ENCODE measurements at regions not wholly inside any gene's neighbourhood (a gene's known extent, or its start where the extent isn't known, plus 50 kb on each side); places are given as distances from the start of the nearest gene placed in this dataset.

DNA sequence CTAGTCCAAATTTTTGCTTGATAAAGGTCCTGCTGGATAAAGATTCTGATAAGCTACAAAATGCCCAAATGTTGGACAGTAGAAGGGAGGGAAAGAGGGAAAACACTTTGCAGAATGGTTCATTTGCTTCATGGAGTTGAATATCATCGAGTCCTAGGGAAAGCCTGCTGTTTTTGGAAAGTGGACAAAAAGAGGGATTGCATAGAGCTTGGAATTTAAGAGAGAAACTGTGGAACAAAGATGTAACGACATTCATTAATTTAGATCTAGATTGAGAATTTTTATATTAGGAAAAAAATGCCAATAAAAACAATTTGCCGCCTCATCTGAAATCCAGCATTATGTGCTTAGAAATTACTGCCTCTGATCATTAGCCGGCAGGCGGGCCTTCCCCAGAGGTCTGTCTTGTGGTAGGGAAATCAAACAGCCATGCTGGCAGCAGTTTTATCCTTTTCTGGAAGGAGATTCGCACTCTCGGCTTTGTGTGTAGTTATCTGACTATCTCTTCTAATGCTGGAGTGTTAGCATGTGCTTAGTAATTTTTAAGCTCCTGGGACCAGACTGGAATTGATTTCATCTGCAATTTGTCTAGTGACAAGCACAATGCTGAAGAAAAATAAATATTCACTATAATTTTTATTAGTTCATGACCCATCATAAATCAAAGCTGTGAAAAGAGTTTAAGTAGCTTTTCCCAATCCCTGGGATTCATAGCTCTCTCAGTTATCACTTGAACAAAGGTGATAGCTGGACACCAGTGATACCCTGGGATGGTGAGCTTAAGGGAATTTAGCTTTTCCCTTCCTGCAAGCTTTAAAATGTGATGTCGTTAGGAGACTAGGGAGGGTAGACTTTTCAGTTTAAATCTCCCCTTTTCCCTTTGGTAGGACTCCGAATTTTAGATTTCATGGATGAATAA is 329.5 kb downstream of the PRL start:
- H3K4me1 ChIP-seq (ENCODE audit: control extremely low read depth in 1 of 4, control insufficient read depth in 4 of 4, insufficient read depth in 4 of 4, low read length in 3 of 4): peaks cover 12 to 31% (median 13%) of the 10 kb centered on the region in 4 experiments
- no peaks in the 10 kb centered on the region for H3K36me3 ChIP-seq (ENCODE audit: control insufficient read depth in 4 of 4, insufficient read depth in 4 of 4, low read length in 3 of 4)
- H3K9me3 ChIP-seq (ENCODE audit: control extremely low read depth in 1 of 5, control insufficient read depth in 4 of 5, insufficient read depth in 2 of 5, low read depth in 1 of 5, low read length in 4 of 5): no peaks in the 10 kb centered on the region
- no peak overlapping the region for H3K27ac ChIP-seq (ENCODE audit: insufficient read depth in 1 of 2, low read depth in 1 of 2, low read length in 2 of 2, poor library complexity in 1 of 2, severe bottlenecking in 2 of 2)
- no peaks in the 10 kb centered on the region for H3K27me3 ChIP-seq (replicated peaks in 2 of 5; ENCODE audit: control insufficient read depth in 4 of 5, insufficient read depth in 5 of 5, low read length in 4 of 5)
- ChIA-PET POLR2A (interaction anchor here (0.8 kb wide), 1 partner anchor 16 kb away, joined by 3 read pairs; no protein-coding TSS in a partner anchor), CTCF (interaction anchor here (0.7 to 1.2 kb wide), 3 partner anchors 17 to 80 kb away, joined by 3 read pairs; no protein-coding TSS in a partner anchor)
- no peak for DNase-seq
- no peak overlapping the region for H3K4me3 ChIP-seq (ENCODE audit: control insufficient read depth in 1 of 7, extremely low read depth in 1 of 7, insufficient read depth in 4 of 7, low read depth in 2 of 7, low read length in 6 of 7)
- WGBS (ENCODE audit: insufficient coverage): 100% methylated on average over 4 of the region's 9 CpGs

DNA sequence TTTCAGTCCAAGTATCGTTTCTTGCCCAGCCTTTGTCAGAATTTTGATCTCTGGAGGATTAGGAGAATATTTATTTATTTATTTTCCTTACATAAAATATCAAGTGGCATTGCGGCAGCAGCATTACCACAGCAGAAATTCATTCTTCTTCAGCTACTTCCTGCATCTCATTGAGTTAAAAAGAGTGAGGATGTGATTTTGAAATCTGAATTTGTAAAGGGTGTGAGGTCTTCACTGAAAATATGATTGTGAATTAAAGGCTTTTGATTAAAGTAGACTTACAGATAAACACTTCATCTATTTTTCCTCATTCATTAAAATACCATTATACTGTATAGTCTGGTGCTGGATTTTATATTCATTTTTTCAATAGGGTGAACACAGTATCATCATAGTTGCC is 328.4 kb downstream of the PRL start:
- Histone ChIP-seq H3K9me3 (ENCODE audit: control extremely low read depth in 1 of 5, control insufficient read depth in 4 of 5, insufficient read depth in 2 of 5, low read depth in 1 of 5, low read length in 4 of 5) (no peaks in the 10 kb centered on the region), H3K4me1 (ENCODE audit: control extremely low read depth in 1 of 4, control insufficient read depth in 4 of 4, insufficient read depth in 4 of 4, low read length in 3 of 4) (peaks cover 12 to 31% (median 13%) of the 10 kb centered on the region in 4 experiments), H3K27ac (ENCODE audit: insufficient read depth in 1 of 2, low read depth in 1 of 2, low read length in 2 of 2, poor library complexity in 1 of 2, severe bottlenecking in 2 of 2) (no peak overlapping the region), H3K4me3 (ENCODE audit: control insufficient read depth in 1 of 7, extremely low read depth in 1 of 7, insufficient read depth in 4 of 7, low read depth in 2 of 7, low read length in 6 of 7) (no peak overlapping the region), H3K27me3 (replicated peaks in 2 of 5; ENCODE audit: control insufficient read depth in 4 of 5, insufficient read depth in 5 of 5, low read length in 4 of 5) (no peaks in the 10 kb centered on the region), H3K36me3 (ENCODE audit: control insufficient read depth in 4 of 4, insufficient read depth in 4 of 4, low read length in 3 of 4) (no peaks in the 10 kb centered on the region)
- WGBS (ENCODE audit: insufficient coverage): no CpG with 5 or more reads among the region's 2 CpGs
- no peak for DNase-seq
- ChIA-PET POLR2A (no interaction called here), CTCF (interaction anchor here (1.2 kb wide), 1 partner anchor 60 kb away, joined by 3 read pairs; no protein-coding TSS in a partner anchor)

DNA sequence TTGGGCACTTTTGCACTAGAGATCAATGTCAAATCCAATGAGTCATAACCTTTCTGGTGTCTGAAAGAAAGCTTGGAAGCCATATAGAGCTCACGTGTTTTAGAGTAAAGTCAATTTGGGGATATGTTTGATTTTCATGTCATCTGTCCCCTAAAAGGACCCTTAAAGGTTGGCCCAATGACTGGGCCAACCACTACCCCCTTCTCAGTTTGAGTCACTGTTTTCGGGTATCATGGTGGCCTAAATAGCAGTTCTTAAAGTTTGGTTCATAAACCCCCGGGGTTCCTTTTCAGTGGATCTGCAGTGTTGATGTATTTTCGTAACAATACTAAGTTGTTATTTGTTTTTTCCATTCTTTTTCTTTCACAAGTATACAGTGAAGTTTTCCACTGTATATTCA is 327.6 kb downstream of the PRL start:
- Histone ChIP-seq H3K27ac (ENCODE audit: insufficient read depth in 1 of 2, low read depth in 1 of 2, low read length in 2 of 2, poor library complexity in 1 of 2, severe bottlenecking in 2 of 2) (no peak overlapping the region), H3K4me1 (ENCODE audit: control extremely low read depth in 1 of 4, control insufficient read depth in 4 of 4, insufficient read depth in 4 of 4, low read length in 3 of 4) (peaks cover 11 to 28% (median 12%) of the 10 kb centered on the region in 4 experiments), H3K27me3 (replicated peaks in 2 of 5; ENCODE audit: control insufficient read depth in 4 of 5, insufficient read depth in 5 of 5, low read length in 4 of 5) (no peaks in the 10 kb centered on the region), H3K36me3 (ENCODE audit: control insufficient read depth in 4 of 4, insufficient read depth in 4 of 4, low read length in 3 of 4) (no peaks in the 10 kb centered on the region), H3K9me3 (ENCODE audit: control extremely low read depth in 1 of 5, control insufficient read depth in 4 of 5, insufficient read depth in 2 of 5, low read depth in 1 of 5, low read length in 4 of 5) (no peaks in the 10 kb centered on the region), H3K4me3 (ENCODE audit: control insufficient read depth in 1 of 7, extremely low read depth in 1 of 7, insufficient read depth in 4 of 7, low read depth in 2 of 7, low read length in 6 of 7) (no peak overlapping the region)
- no peak for DNase-seq
- POLR2A ChIA-PET: no interaction called here
- CTCF ChIA-PET: no interaction called here
- WGBS (ENCODE audit: insufficient coverage): 100% methylated on average over 2 of the region's 4 CpGs

DNA sequence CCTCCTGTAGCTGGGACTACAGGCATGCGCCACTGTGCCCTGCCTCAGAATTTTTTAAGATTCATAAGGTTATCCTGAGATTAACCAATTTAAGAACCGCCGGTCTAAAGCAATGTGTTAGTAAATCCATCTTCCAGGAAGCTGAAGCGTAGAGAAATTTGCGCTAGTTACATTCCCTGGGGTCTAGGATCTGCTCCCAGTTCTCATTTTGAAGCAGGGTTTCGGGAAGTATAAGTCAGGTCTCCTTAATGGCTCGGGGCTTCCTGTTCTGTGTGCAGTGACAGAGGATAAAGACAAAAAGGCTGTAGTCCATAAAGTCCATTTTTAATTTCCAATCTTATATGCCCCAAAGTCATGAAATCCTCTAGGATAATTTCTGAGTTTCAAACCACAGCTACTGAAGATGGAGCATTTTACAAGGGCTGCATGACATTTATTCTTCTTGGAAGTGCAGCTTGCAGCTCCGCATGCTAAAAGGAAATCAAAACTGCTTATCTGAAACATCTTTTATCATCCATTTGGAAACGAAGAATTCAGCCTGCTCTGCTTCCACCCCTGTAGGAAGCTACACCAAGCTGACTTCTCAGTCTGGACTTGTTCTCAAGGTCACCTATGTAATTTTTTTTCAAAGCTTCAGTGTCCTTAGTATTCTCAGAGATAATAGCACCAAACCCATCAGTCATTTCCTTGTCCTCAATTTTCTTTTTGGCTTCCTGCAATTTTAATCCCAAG is 326.1 kb downstream of the PRL start:
- DNase-seq: peak in 1 of 3 donors; percentile 31
- Histone ChIP-seq H3K4me1 (ENCODE audit: control extremely low read depth in 1 of 4, control insufficient read depth in 4 of 4, insufficient read depth in 4 of 4, low read length in 3 of 4) (peaks cover 4 to 17% (median 7%) of the 10 kb centered on the region in 4 experiments), H3K27ac (ENCODE audit: insufficient read depth in 1 of 2, low read depth in 1 of 2, low read length in 2 of 2, poor library complexity in 1 of 2, severe bottlenecking in 2 of 2) (no peak overlapping the region), H3K9me3 (ENCODE audit: control extremely low read depth in 1 of 5, control insufficient read depth in 4 of 5, insufficient read depth in 2 of 5, low read depth in 1 of 5, low read length in 4 of 5) (no peaks in the 10 kb centered on the region), H3K27me3 (replicated peaks in 2 of 5; ENCODE audit: control insufficient read depth in 4 of 5, insufficient read depth in 5 of 5, low read length in 4 of 5) (no peaks in the 10 kb centered on the region), H3K36me3 (ENCODE audit: control insufficient read depth in 4 of 4, insufficient read depth in 4 of 4, low read length in 3 of 4) (peaks cover 0 to 4% (median 1%) of the 10 kb centered on the region in 4 experiments), H3K4me3 (ENCODE audit: control insufficient read depth in 1 of 7, extremely low read depth in 1 of 7, insufficient read depth in 4 of 7, low read depth in 2 of 7, low read length in 6 of 7) (peak overlapping the region in 1 of 7 experiments; percentile 10)
- 58% methylated on average over 7 of the region's 9 CpGs for WGBS (ENCODE audit: insufficient coverage)
- ChIA-PET POLR2A (interaction anchor here (0.7 kb wide), 1 partner anchor 26 kb away, joined by 3 read pairs; no protein-coding TSS in a partner anchor), CTCF (interaction anchor here (0.6 to 1.5 kb wide), 2 partner anchors 14 to 323 kb away, joined by 3 to 4 read pairs; no protein-coding TSS in a partner anchor)

DNA sequence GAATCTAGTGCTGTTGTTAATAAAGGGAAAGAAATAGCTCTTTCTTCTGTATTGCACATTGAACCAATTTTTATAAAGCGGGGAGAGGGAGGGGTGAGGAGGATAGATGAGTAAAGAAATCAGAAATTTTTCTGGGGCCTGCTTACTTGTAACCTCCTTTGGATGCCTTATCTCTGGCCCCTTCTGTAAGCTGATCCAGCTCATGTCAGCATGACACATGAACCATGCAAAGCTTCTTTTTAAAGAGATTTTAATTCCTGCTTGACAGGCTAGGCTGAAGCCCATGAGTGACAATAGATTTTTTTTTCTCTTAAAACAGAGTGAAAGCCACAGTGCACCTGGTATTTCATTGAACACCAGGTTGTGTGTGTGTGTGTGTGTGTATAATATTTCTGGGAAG is 325.3 kb downstream of the PRL start:
- POLR2A ChIA-PET: interaction anchor here (0.7 kb wide), 1 partner anchor 25 kb away, joined by 3 read pairs; no protein-coding TSS in a partner anchor
- CTCF ChIA-PET: interaction anchor here (0.6 kb wide), 1 partner anchor 323 kb away, joined by 3 read pairs; no protein-coding TSS in a partner anchor
- peak in 2 of 3 donors; percentile 58 to 78 for DNase-seq
- Histone ChIP-seq H3K27ac (ENCODE audit: insufficient read depth in 1 of 2, low read depth in 1 of 2, low read length in 2 of 2, poor library complexity in 1 of 2, severe bottlenecking in 2 of 2) (peak overlapping the region in 1 of 2 experiments; percentile 18), H3K9me3 (ENCODE audit: control extremely low read depth in 1 of 5, control insufficient read depth in 4 of 5, insufficient read depth in 2 of 5, low read depth in 1 of 5, low read length in 4 of 5) (no peaks in the 10 kb centered on the region), H3K36me3 (ENCODE audit: control insufficient read depth in 4 of 4, insufficient read depth in 4 of 4, low read length in 3 of 4) (peaks cover 0 to 4% (median 1%) of the 10 kb centered on the region in 4 experiments), H3K4me1 (ENCODE audit: control extremely low read depth in 1 of 4, control insufficient read depth in 4 of 4, insufficient read depth in 4 of 4, low read length in 3 of 4) (peaks cover 4 to 17% (median 7%) of the 10 kb centered on the region in 4 experiments), H3K4me3 (ENCODE audit: control insufficient read depth in 1 of 7, extremely low read depth in 1 of 7, insufficient read depth in 4 of 7, low read depth in 2 of 7, low read length in 6 of 7) (no peak overlapping the region), H3K27me3 (replicated peaks in 2 of 5; ENCODE audit: control insufficient read depth in 4 of 5, insufficient read depth in 5 of 5, low read length in 4 of 5) (no peaks in the 10 kb centered on the region)
- WGBS (ENCODE audit: insufficient coverage): no CpG with 5 or more reads among the region's 1 CpG

DNA sequence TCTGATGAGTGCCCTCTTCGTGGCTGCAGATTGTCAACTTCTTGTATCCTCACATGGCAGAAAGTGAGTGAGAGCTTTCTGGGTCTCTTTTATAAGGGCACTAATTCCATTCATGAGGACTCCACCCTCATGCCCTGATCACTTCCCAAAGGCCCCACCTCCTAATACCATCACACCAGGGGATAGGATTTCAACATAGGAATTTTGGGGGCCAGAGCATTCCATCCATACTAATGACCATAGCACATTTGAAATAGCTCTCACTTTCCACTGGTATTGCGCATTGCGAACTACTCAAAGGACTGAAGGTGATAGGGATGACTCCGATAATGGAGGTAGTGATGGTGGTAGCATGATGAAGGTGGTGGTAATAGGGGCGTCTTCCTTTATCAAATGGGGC is 324.3 kb downstream of the PRL start:
- no peak overlapping the region for H3K4me3 ChIP-seq (ENCODE audit: control insufficient read depth in 1 of 7, extremely low read depth in 1 of 7, insufficient read depth in 4 of 7, low read depth in 2 of 7, low read length in 6 of 7)
- H3K4me1 ChIP-seq (ENCODE audit: control extremely low read depth in 1 of 4, control insufficient read depth in 4 of 4, insufficient read depth in 4 of 4, low read length in 3 of 4): peaks cover 4 to 17% (median 7%) of the 10 kb centered on the region in 4 experiments
- no peak overlapping the region for H3K27ac ChIP-seq (ENCODE audit: insufficient read depth in 1 of 2, low read depth in 1 of 2, low read length in 2 of 2, poor library complexity in 1 of 2, severe bottlenecking in 2 of 2)
- no peaks in the 10 kb centered on the region for H3K27me3 ChIP-seq (replicated peaks in 2 of 5; ENCODE audit: control insufficient read depth in 4 of 5, insufficient read depth in 5 of 5, low read length in 4 of 5)
- peaks cover 0 to 7% (median 1%) of the 10 kb centered on the region in 4 experiments for H3K36me3 ChIP-seq (ENCODE audit: control insufficient read depth in 4 of 4, insufficient read depth in 4 of 4, low read length in 3 of 4)
- DNase-seq: no peak
- 100% methylated on average over 1 of the region's 5 CpGs for WGBS (ENCODE audit: insufficient coverage)
- ChIA-PET CTCF (no interaction called here), POLR2A (no interaction called here)
- H3K9me3 ChIP-seq (ENCODE audit: control extremely low read depth in 1 of 5, control insufficient read depth in 4 of 5, insufficient read depth in 2 of 5, low read depth in 1 of 5, low read length in 4 of 5): no peaks in the 10 kb centered on the region
